IPS-NIHi11 (cell line): ENCODE measurements at regions not wholly inside any gene's neighbourhood (a gene's known extent, or its start where the extent isn't known, plus 50 kb on each side); places are given as distances from the start of the nearest gene placed in this dataset.

Experiments
- DNase-seq: peaks from one replicate; pipeline ENCODE4 v3.0.0; 2012; ENCODE audit warnings: mixed read lengths, low spot score

DNA sequence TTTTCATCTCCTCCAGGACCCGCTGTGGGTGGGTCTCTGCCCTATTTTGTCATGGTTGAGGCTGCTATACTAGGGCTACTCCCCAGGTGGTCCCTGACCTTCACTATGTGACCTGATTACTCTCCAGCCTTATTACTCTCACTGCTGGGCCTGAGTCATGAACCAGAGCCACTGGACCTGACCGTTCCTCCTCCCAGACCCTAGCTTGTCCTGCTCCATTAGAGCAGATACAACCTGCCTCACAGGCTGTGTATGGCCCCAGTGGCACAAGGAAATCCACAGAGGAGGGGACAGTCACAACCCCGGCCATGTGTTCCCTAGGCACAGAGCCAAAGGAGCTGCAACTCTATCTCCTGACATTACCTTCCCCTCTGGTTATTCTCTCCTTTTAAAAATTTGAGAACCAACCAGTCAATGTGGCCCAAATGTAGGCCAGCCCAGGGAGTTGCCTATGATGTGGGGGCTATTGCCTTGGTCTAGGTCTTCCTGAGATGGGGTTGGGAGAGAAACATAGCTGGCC is 96.0 kb upstream of the FSTL4 start:
- no peak for DNase-seq

DNA sequence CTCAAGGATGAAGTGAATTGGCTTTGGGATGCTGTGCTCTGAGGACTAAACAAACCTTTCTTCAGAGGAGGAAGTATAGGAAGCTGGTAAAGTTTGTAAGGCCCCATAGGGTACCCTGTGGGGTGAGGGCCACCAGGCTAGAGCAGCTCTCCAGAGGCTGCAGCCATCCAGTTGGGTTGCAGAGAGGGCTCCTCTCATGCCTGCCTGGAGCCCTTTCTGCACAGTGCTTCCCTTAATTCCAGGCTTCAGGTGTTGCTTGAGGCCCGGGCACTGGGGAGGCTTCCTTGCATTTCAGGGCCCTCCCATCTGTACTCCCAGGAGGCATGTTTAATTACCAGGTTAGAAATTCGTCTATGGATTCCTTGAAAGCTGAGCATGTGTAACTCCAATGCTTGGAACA is 95.3 kb upstream of the FSTL4 start:
- DNase-seq: no peak

DNA sequence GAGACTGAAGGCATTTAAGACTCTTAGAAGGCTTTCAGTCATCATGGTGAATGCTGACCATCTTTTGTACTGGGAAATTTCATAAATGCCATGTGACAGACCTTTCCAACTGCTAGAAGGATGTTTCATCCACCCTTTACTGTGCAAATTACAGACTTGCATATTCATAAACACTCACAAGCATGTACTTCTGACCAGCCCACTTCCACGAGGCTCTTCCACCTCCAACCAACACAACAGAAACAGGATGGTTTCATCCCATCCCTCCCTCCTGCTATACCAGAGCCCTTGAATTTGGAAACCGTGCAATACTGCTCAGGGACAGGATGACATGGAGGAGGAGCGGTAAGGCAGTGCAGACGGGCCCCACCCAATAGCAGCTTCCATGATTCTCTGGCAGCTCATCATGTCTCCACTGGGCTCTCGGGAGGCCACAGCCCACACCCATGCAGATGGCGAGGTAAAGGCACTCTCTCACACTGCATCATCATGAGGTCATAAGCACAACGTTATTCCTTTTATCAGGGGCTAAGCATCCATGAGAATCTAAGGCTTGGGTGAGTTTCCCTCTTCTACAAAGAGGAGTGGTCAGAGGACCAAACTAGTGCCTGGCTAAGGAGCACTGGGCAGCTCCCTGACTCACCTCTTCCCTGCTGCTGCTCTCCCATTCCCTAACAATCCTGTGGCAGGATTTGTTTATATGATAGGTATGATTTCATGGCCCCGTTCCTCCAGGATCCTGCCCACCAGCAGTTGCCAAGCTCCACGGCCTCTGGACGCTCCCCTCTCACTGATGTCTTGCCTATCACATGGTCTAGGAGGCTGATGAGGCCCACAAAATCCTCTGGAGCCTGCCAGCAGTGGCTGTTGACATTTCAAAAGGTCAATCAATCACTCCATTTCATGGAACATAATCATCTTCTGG is 94.4 kb upstream of the FSTL4 start:
- no peak for DNase-seq

DNA sequence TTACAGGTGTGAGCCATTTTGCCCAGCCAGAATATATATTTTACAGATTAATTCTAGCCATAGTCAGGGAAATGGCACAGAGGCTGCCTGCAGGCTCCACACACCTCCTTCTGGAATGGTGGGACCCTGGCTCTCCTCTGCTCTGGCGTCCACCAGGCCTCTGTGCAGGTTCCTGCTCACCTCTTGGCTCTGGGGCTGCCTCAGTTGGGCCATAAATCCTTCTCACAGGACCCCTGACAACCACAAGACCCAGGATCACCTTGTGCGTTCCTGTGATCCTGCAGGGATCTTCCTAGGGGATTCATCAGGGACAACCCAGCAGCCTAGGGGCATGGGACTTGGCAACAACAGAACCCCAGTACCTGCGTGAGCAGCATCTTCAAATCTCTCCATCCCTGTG is 93.0 kb upstream of the FSTL4 start:
- no peak for DNase-seq

- DNase-seq: no peak
Measured at GRCh38 chr5:133704411-133704810, 92.1 kb upstream of the FSTL4 start.

GRCh38 chr5:133703935-133704334 is 91.6 kb upstream of the FSTL4 start:
- DNase-seq: no peak

DNA sequence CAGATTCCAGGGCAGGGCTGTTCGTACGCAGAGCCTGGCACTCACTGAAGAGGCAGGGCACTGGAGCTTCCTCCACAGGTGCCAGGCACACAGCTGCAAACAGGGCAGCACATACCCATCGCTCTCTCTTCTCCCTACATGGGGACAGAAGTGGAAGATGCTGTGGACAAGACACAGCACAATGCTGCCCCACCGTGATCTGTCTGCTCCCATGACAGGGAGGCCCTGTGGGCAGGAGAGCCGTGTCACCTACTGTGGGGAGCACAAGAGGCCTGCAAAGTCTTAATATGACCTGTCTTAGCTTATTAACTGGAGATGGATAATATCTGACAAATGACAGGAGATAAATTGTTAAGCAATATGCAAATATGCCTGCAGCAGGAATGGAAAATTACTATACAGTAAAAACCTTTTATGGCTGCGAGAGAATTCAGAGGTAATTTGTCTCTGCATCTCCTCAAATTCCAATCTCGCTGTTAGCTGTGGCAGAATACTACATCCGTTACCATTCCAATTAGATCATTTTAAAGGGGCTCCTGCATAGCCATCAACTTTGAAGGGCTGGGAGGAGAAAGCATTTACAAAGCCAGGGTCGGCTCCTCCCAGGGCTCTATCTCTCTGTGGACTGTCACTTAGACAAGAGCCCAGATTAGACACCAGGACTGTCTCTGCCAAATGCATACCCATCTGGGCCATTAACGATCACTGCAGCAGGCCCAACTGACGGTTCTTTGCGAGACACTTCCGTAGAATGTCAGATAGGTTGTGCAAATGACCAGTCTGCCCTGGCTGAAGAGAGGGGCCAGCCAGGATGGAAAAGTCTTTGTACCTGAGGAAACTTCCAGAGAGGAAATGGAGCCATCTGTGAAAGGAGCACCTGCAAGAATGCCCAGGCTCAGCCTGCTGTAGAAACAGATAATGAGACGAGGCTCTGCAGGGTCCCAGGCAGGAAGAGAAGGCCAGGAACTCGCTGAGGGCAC is 90.7 kb upstream of the FSTL4 start:
- DNase-seq: no peak

- DNase-seq: no peak
Measured at GRCh38 chr5:133701871-133702270, 89.5 kb upstream of the FSTL4 start.

- no peak for DNase-seq
Measured at GRCh38 chr5:133700251-133700650, 87.9 kb upstream of the FSTL4 start.

- no peak for DNase-seq
Measured at GRCh38 chr5:133698646-133699526, 86.5 kb upstream of the FSTL4 start.

- no peak for DNase-seq
Measured at GRCh38 chr5:133698259-133698554, 85.9 kb upstream of the FSTL4 start.

- no peak for DNase-seq
Measured at GRCh38 chr5:133697536-133698258, 85.4 kb upstream of the FSTL4 start.

DNA sequence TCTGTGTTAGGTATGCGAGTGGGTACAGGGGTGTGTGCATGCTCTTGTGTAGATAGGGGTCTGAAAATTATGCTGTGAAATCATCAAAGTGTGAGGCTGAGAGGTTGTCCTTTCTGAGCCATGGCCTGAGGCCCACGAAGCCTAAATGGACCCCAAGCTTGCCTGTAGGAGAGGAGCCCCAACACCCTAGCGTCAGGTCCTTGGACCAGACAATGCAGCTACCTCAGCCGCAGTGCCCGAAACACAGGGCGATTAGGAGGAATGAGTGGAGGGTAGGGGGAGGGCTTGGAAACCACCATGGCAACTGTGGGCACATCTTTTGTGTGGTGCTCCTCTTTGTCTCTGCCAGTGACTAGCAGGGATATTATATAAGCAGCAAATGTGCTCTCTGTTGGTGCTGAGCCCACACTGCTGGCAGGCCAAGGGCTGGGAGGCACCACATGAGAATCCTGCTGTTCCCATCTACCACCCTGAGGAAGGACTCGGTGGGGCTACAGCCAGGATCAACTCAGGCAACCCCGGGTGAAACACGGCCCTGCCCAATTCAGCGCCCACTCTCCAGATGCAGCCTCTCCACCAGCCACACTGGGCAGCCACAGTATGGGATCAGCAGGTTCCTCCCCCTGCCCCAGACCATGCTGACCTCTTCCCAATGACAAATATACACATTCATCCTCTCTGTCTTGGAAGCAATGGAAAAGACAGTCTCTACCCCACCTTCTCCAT is 84.6 kb upstream of the FSTL4 start:
- DNase-seq: no peak

GRCh38 chr5:133696006-133696584 is 83.8 kb upstream of the FSTL4 start:
- no peak for DNase-seq

DNA sequence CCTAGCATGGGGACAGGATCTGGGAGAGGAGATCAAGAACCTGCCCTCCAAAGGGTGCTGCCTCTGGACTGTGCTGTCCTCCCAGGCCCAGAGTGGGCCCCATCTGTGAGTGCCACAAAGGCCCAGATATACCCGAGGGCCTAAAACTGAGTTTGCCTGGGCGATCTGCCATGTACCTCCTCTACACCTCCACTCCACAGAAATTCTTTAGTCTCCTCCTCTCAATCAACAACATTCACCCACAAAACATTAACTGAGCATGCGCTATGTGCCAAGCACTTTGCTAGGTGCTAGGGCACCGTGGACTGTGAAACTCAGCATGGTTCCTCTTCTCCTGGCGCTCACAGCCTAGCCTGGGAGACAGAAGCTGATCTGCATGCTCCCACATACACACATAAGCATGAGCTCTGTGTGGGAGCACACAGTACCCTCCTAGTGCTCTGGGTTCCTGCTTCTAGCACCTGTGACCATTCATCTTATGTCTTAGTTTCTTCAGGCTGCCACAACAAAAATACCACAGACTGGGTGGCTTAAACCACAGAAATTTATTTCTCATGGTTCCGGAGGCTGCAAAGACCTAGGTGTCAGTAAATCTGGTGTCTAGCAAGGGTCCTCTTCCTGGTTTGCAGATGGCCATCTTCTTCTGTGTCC is 82.0 kb upstream of the FSTL4 start:
- DNase-seq: no peak

DNA sequence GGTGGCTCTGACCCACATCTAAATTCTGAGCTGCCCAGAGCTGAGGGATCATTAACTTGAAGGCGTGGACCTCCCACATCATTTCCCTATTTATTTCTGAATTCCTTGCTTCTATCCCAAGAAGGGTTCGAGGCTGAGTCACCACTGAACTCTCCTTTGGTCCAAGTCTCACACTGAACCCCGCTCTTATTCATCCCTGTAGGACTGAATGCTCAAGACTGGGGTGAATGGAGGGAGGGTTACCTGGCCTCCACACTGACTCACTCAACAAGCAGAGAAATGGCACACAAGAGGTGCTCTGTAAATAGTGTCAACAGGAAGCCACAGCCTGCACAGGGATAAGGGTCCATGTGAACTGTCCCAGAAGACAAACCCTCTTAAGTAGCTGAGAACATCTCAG is 79.1 kb upstream of the FSTL4 start:
- DNase-seq: no peak

GRCh38 chr5:133690746-133691145 is 78.4 kb upstream of the FSTL4 start:
- DNase-seq: no peak

GRCh38 chr5:133688391-133688790 is 76.0 kb upstream of the FSTL4 start:
- no peak for DNase-seq

DNA sequence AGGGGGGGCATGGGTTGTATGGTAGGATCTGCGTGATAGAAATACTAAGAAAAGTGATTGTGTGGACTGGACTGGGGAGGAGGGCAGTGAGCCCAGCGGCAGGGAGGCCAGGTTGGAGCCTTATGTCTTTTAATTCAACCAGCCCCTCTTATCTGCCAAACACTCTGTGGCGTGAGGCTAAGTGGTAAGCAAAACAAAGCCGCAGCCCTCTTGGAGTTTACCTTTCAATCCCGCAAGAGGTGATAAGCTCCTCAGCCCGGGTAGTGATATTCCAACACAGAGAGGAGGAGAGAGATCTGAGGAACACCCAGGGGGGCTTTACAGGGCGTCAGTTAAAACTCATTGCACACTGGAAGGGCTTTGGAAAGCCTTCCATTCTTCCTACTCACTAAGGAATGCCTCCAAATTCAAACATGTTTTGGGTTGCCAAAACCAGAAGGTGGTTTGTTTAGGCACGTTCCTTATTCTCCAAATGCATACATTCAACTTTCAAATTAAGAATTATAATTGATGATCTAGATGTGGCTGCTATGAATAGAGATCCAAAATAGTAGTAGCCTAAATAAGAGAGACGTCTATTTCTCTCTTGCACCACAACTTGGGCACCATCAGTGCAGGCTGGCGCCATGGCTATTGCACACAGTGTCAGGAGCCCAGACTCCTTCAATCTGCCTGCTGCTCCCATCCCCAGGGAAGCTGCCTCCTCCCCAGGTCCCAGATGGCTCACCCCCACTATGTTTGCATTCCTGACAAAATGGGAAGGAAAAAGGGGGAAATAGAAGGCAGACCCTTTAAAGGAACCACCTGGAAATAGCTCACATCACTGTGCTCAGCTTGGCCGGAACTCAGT is 75.1 kb upstream of the FSTL4 start:
- no peak for DNase-seq
